CD14-positive monocyte (primary cell): ENCODE measurements at regions not wholly inside any gene's neighbourhood (a gene's known extent, or its start where the extent isn't known, plus 50 kb on each side); places are given as distances from the start of the nearest gene placed in this dataset.

Experiments
- DNase-seq, 3 donors: peaks; one replicate each; pipeline ENCODE4 v3.0.0-alpha.2; 2011 to 2022
- H2AFZ ChIP-seq: 2 replicates; pipeline ENCODE4 v1.6.0; 2012; ENCODE audit warnings: mild to moderate bottlenecking, low read depth, low read length, inconsistent platforms; ENCODE audit not compliant: insufficient read depth, poor library complexity, severe bottlenecking
- H3K27ac ChIP-seq, 2 donors: 1 replicate in 1 of 2; 2 replicates in 1 of 2; pipeline ENCODE4 v1.5.1; 2012 to 2013; ENCODE audit warnings: low read length in 2 of 2, control low read depth in 1 of 2, inconsistent platforms in 1 of 2, low read depth in 1 of 2, mild to moderate bottlenecking in 1 of 2
- H3K27me3 ChIP-seq, 2 donors: one replicate each; pipeline versions ENCODE4 v1.6.0 to v1.6.1; 2011 to 2013; ENCODE audit warnings: low read length in 2 of 2; ENCODE audit not compliant: control insufficient read depth in 2 of 2, insufficient read depth in 2 of 2
- H3K36me3 ChIP-seq, 2 donors: replicated peaks in 1 of 2; 1 replicate in 1 of 2; 2 replicates in 1 of 2; pipeline versions ENCODE4 v1.5.1 to v1.6.1; 2012 to 2013; ENCODE audit warnings: low read length in 2 of 2, control low read depth in 1 of 2, inconsistent platforms in 1 of 2, mild to moderate bottlenecking in 1 of 2; ENCODE audit not compliant: insufficient read depth in 2 of 2, control insufficient read depth in 1 of 2
- H3K4me1 ChIP-seq, 2 donors: 1 replicate in 1 of 2; 2 replicates in 1 of 2; pipeline versions ENCODE4 v1.5.1 to v1.6.1; 2012 to 2013; ENCODE audit warnings: low read length in 2 of 2, control low read depth in 1 of 2, inconsistent platforms in 1 of 2, mild to moderate bottlenecking in 1 of 2, moderate library complexity in 1 of 2; ENCODE audit not compliant: insufficient read depth in 2 of 2, control insufficient read depth in 1 of 2
- H3K4me2 ChIP-seq: replicated peaks from 2 replicates; pipeline ENCODE3; 2012; ENCODE audit warnings: low read length, moderate library complexity, mild to moderate bottlenecking; ENCODE audit not compliant: poor library complexity, severe bottlenecking; ENCODE audit errors: extremely low read depth
- H3K4me3 ChIP-seq, 3 experiments: fragments of 200-600 bp in 1 of 3; sonication (generic) in 1 of 3; replicated peaks in 1 of 3; 1 replicate in 2 of 3; 2 replicates in 1 of 3; pipeline ENCODE4 v1.5.1; 2011 to 2013; ENCODE audit warnings: low read length in 3 of 3, mild to moderate bottlenecking in 3 of 3, control low read depth in 2 of 3, low read depth in 2 of 3, inconsistent platforms in 1 of 3, moderate library complexity in 1 of 3
- H3K79me2 ChIP-seq: 2 replicates; pipeline ENCODE4 v1.6.0; 2012; ENCODE audit warnings: mild to moderate bottlenecking, control low read depth, inconsistent platforms, low read length, moderate library complexity; ENCODE audit not compliant: insufficient read depth
- H3K9ac ChIP-seq: 2 replicates; pipeline ENCODE4 v1.6.0; 2017; ENCODE audit warnings: low read length, mild to moderate bottlenecking; ENCODE audit not compliant: insufficient read depth, poor library complexity, severe bottlenecking
- H3K9me3 ChIP-seq, 2 donors: replicated peaks in 1 of 2; 1 replicate in 1 of 2; 2 replicates in 1 of 2; pipeline versions ENCODE4 v1.5.1 to v1.6.1; 2012 to 2013; ENCODE audit warnings: low read length in 2 of 2, control low read depth in 1 of 2; ENCODE audit not compliant: control insufficient read depth in 1 of 2, insufficient read depth in 1 of 2
- H4K20me1 ChIP-seq: 2 replicates; pipeline ENCODE4 v1.6.0; 2012; ENCODE audit warnings: mild to moderate bottlenecking, low read length, control low read depth, moderate library complexity; ENCODE audit not compliant: insufficient read depth
- H3K27ac Mint-ChIP-seq, 7 donors: one replicate each; pipeline ENCODE4 v1.8.0; 2020; ENCODE audit warnings: mild to moderate bottlenecking in 7 of 7, mixed read lengths in 7 of 7, moderate library complexity in 6 of 7, inconsistent platforms in 2 of 7
- H3K27me3 Mint-ChIP-seq, 3 donors: one replicate each; pipeline ENCODE4 v1.8.0; 2021 to 2022; ENCODE audit warnings: low read depth in 3 of 3, mild to moderate bottlenecking in 3 of 3, mixed read lengths in 3 of 3, moderate library complexity in 3 of 3, inconsistent platforms in 1 of 3
- H3K36me3 Mint-ChIP-seq, 2 donors: one replicate each; pipeline ENCODE4 v1.8.0; 2020; ENCODE audit warnings: mixed read lengths in 2 of 2, inconsistent platforms in 1 of 2, mild to moderate bottlenecking in 1 of 2
- H3K4me1 Mint-ChIP-seq: one replicate; pipeline ENCODE4 v1.8.0; 2020; ENCODE audit warnings: mild to moderate bottlenecking, mixed read lengths
- H3K4me3 Mint-ChIP-seq, 2 donors: one replicate each; pipeline ENCODE4 v1.8.0; 2020; ENCODE audit warnings: mild to moderate bottlenecking in 2 of 2, mixed read lengths in 2 of 2, moderate library complexity in 1 of 2
- H3K9me3 Mint-ChIP-seq, 7 donors: one replicate each; pipeline ENCODE4 v1.8.0; 2020 to 2022; ENCODE audit warnings: mixed read lengths in 7 of 7, mild to moderate bottlenecking in 6 of 7, moderate library complexity in 6 of 7, inconsistent platforms in 2 of 7
- CTCF ChIP-seq: fragments of 200-600 bp; IDR thresholded peaks from one replicate; pipeline ENCODE4 v1.8.0; 2022; ENCODE audit warnings: antibody characterized with exemption, mild to moderate bottlenecking
- WGBS: methylation state at CpG from one replicate; pipeline ENCODE4 v1.1.5; 2013; ENCODE audit warnings: missing lambda C conversion rate; ENCODE audit not compliant: insufficient coverage; 5-methylcytosine and 5-hydroxymethylcytosine counted together
- intact Hi-C, 2 donors: fragments of 100-400 bp; cut with micrococcal nuclease; formaldehyde crosslinking; loops; one replicate each; pipeline versions ENCODE4 v1.15.0 to v1.15.1; 2023

GRCh38 chr5:110323832-110324231 is 402.6 kb downstream of the TMEM232 start:
- no peak overlapping the region for H2AFZ ChIP-seq
- no peak overlapping the region for H3K4me3 ChIP-seq
- no peaks in the 10 kb centered on the region for H3K79me2 ChIP-seq
- H3K4me2 ChIP-seq: no peak overlapping the region
- H3K9me3 Mint-ChIP-seq: peaks cover 0 to 2% (median 0%) of the 10 kb centered on the region in 7 donors
- no peaks in the 10 kb centered on the region for H3K4me1 Mint-ChIP-seq
- no peaks in the 10 kb centered on the region for H3K36me3 ChIP-seq
- no peaks in the 10 kb centered on the region for H4K20me1 ChIP-seq
- no peaks in the 10 kb centered on the region for H3K27me3 ChIP-seq
- intact Hi-C loops: no loop called here
- no peaks in the 10 kb centered on the region for H3K4me1 ChIP-seq
- no peak overlapping the region for H3K27ac ChIP-seq
- no peaks in the 10 kb centered on the region for H3K9me3 ChIP-seq
- H3K9ac ChIP-seq: no peak overlapping the region
- DNase-seq: no peak
- no peak for TF ChIP-seq CTCF
- no peaks in the 10 kb centered on the region for H3K27me3 Mint-ChIP-seq
- H3K4me3 Mint-ChIP-seq: no peak overlapping the region
- no peak overlapping the region for H3K27ac Mint-ChIP-seq
- H3K36me3 Mint-ChIP-seq: no peaks in the 10 kb centered on the region

GRCh38 chr5:110324876-110325275 is 401.6 kb downstream of the TMEM232 start:
- DNase-seq: no peak
- H4K20me1 ChIP-seq: no peaks in the 10 kb centered on the region
- no peaks in the 10 kb centered on the region for H3K27me3 ChIP-seq
- no peaks in the 10 kb centered on the region for H3K36me3 Mint-ChIP-seq
- intact Hi-C loops: no loop called here
- no peaks in the 10 kb centered on the region for H3K36me3 ChIP-seq
- H3K4me1 ChIP-seq: no peaks in the 10 kb centered on the region
- H3K9ac ChIP-seq: no peak overlapping the region
- no peaks in the 10 kb centered on the region for H3K4me1 Mint-ChIP-seq
- H3K9me3 Mint-ChIP-seq: peaks cover 0 to 2% (median 0%) of the 10 kb centered on the region in 7 donors
- no peak overlapping the region for H3K4me2 ChIP-seq
- H2AFZ ChIP-seq: no peak overlapping the region
- no peak overlapping the region for H3K27ac Mint-ChIP-seq
- no peak for TF ChIP-seq CTCF
- H3K27ac ChIP-seq: no peak overlapping the region
- WGBS: no CpG with 5 or more reads among the region's 1 CpG
- no peak overlapping the region for H3K4me3 ChIP-seq
- no peaks in the 10 kb centered on the region for H3K27me3 Mint-ChIP-seq
- no peaks in the 10 kb centered on the region for H3K79me2 ChIP-seq
- no peaks in the 10 kb centered on the region for H3K9me3 ChIP-seq
- no peak overlapping the region for H3K4me3 Mint-ChIP-seq
